GM18508 (cell line): ENCODE measurements at regions not wholly inside any gene's neighbourhood (a gene's known extent, or its start where the extent isn't known, plus 50 kb on each side); places are given as distances from the start of the nearest gene placed in this dataset.

Experiments used
- ATAC-seq: cut with Tn5 transposase; IDR thresholded peaks from one replicate; pipeline ENCODE4 v1.9.1; 2021; ENCODE audit warnings: moderate number of reproducible peaks; ENCODE audit not compliant: insufficient read depth, unreplicated experiment

GRCh38 chr1:209073879-209074278 is 509.6 kb upstream of the CAMK1G start:
- no peak for ATAC-seq

- no peak for ATAC-seq
Observed at GRCh38 chr1:209074575-209075250, 508.8 kb upstream of the CAMK1G start.

- ATAC-seq = no peak
Observed at GRCh38 chr1:209076688-209077087, 506.8 kb upstream of the CAMK1G start.

- ATAC-seq = no peak
Observed at GRCh38 chr1:209080170-209080781, 503.2 kb upstream of the CAMK1G start.

- ATAC-seq = peak; percentile 68
Observed at GRCh38 chr1:209086486-209087192, 496.9 kb upstream of the CAMK1G start.

- no peak for ATAC-seq
Observed at GRCh38 chr1:209094384-209094783, 489.1 kb upstream of the CAMK1G start.

GRCh38 chr1:209095627-209096595 is 487.6 kb upstream of the CAMK1G start:
- no peak for ATAC-seq

GRCh38 chr1:209100460-209100859 is 483.1 kb upstream of the CAMK1G start:
- ATAC-seq = no peak

- no peak for ATAC-seq
Observed at GRCh38 chr1:209101106-209101505, 482.4 kb upstream of the CAMK1G start.

- no peak for ATAC-seq
Observed at GRCh38 chr1:209102120-209102519, 481.4 kb upstream of the CAMK1G start.

GRCh38 chr1:209102531-209102930 is 481.0 kb upstream of the CAMK1G start:
- no peak for ATAC-seq

GRCh38 chr1:209103092-209103491 is 480.4 kb upstream of the CAMK1G start:
- ATAC-seq = no peak

GRCh38 chr1:209104646-209105045 is 478.9 kb upstream of the CAMK1G start:
- no peak for ATAC-seq

GRCh38 chr1:209105701-209106100 is 477.8 kb upstream of the CAMK1G start:
- ATAC-seq = no peak

GRCh38 chr1:209106237-209106741 is 477.2 kb upstream of the CAMK1G start:
- ATAC-seq = no peak

- no peak for ATAC-seq
Observed at GRCh38 chr1:209106861-209107260, 476.7 kb upstream of the CAMK1G start.

GRCh38 chr1:209107535-209107934 is 476.0 kb upstream of the CAMK1G start:
- ATAC-seq = no peak

GRCh38 chr1:209109001-209109785 is 474.3 kb upstream of the CAMK1G start:
- ATAC-seq = no peak

- ATAC-seq = no peak
Observed at GRCh38 chr1:209113521-209113920, 470.0 kb upstream of the CAMK1G start.
